ENCODE measurements at regions not wholly inside any gene's neighbourhood (a gene's known extent, or its start where the extent isn't known, plus 50 kb on each side); places are given as distances from the start of the nearest gene placed in this dataset.

GRCh38 chr7:121634356-121634755, 238.2 kb upstream of the FAM3C start:
- no peak for TF ChIP-seq CTCF (IDR thresholded peaks at IDR 0.05)
- TF ChIP-seq POLR2A (IDR thresholded peaks at IDR 0.05), result no peak

Data from esophagus squamous epithelium (tissue), 4 donors.